GM12874 (cell line): ENCODE measurements at regions not wholly inside any gene's neighbourhood (a gene's known extent, or its start where the extent isn't known, plus 50 kb on each side); places are given as distances from the start of the nearest gene placed in this dataset.
A peak's percentile ranks its signal among the peaks of the same experiment; 100 is the strongest.

ENCODE experiments used
- TF ChIP-seq, protein P1 (sequence below): IDR thresholded peaks from 2 replicates; pipeline ENCODE4 v1.5.1; 2011; ENCODE audit warnings: low read depth, mild to moderate bottlenecking, control low read depth, low read length, moderate library complexity; ENCODE audit not compliant: insufficient read depth

DNA sequence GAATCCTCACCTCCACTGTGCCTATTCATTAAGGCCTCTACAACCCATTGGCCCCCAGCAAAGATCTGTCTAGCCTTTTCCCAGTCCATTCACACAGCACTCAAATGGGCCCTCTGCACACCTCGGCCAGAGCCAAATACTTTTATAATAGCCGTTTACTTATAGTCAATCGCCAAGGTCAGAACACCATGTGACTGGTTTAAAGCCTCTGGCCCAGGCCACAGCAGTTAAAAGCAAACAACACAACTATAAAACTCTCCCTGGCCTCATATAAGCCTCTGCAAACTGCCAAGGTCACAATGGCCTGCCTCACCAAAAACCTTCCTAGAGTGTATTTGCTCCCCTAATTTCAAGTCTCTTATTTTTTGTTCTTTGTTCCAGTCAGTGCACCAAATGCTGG lies 562.6 kb downstream of the CAAP1 start:
- TF ChIP-seq, protein P1, sequence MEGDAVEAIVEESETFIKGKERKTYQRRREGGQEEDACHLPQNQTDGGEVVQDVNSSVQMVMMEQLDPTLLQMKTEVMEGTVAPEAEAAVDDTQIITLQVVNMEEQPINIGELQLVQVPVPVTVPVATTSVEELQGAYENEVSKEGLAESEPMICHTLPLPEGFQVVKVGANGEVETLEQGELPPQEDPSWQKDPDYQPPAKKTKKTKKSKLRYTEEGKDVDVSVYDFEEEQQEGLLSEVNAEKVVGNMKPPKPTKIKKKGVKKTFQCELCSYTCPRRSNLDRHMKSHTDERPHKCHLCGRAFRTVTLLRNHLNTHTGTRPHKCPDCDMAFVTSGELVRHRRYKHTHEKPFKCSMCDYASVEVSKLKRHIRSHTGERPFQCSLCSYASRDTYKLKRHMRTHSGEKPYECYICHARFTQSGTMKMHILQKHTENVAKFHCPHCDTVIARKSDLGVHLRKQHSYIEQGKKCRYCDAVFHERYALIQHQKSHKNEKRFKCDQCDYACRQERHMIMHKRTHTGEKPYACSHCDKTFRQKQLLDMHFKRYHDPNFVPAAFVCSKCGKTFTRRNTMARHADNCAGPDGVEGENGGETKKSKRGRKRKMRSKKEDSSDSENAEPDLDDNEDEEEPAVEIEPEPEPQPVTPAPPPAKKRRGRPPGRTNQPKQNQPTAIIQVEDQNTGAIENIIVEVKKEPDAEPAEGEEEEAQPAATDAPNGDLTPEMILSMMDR: no peak

DNA sequence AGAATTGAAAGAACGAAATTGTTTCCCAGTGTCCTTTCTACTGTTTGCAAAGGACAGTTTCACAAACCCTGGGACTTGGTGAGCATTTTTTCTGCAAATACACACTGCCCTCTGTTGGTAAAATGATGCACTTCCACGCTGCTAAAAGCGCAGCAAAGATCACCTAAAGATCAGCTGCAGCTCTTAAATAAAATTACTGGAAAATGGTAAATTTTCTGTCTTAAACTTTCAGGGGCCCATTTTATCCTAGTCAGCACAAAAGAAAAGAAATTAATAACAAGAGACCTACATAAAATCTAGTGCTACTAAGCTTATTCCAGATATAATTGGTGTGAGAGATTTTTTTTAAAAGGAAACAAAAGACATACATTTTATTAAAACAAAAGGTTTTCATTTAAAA lies 566.0 kb downstream of the CAAP1 start:
- TF ChIP-seq, protein P1: peak; percentile 62

DNA sequence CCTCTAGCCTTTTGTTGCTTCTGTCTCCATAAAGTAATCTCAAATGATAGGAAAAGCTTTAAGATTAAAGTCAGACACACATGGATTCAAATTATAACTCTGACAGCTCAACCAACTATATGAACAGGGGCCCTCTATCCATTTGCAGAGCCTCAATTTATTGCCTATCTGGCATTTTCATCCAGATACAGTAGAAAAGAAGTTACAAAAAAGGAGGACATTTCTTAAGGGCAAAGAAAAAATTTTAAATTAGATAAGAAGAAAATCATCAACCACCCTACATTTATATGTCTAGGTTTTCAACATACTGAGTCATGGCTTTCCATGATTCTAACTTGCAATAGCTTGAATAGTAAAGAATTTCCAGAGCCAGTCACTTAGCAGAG lies 567.2 kb downstream of the CAAP1 start:
- TF ChIP-seq, protein P1: no peak

DNA sequence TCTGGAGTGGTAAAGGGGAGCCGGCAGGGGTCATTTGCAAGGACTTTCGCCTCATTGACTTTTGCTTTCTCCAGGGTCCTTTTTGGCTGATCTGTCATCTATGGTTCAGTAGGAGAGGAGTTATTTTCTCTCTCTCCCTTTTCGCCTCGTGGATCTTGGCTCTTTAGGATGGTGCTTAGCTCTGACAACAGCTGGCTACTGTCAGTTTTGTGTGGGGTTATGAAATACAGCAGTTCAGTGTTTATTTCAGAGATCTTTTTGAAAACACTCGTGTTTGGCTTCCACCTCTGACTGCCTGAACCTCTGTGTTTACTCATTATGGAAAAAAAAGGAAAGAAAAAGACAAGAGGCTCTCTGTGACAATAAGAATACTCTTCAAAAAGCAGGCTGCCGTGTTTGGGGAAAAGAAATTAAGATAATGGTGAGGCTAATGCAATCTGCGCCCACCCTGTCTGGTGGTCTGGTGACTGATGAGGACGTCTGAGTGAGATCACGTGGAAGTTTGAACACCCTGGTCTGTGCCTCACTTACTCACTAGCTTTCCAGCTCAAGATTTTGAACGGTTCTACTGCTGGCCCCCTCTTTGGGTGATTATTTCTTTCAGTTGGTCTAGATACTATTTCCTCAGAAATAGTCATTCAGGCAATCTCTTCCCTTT lies 567.7 kb downstream of the CAAP1 start:
- TF ChIP-seq, protein P1: no peak

DNA sequence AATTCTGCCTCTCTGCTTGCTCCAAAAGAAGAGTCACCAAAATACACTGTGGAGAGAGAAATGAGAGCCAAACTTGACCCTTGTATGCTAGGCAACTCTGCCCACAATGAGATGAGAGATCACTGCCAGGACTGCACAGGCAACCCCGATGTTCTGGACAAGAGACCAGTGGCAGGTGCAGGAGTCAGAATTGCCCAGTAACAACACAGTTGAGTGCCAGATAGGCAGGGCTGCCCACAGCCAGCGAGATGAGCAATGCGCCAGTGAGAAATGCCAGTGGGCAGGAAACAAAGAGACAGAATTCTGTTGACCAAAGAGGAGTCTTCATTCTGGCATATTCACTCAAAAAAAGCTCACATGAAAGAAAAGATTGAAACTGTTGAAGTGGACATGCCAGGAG lies 570.7 kb downstream of the CAAP1 start:
- TF ChIP-seq, protein P1: no peak

DNA sequence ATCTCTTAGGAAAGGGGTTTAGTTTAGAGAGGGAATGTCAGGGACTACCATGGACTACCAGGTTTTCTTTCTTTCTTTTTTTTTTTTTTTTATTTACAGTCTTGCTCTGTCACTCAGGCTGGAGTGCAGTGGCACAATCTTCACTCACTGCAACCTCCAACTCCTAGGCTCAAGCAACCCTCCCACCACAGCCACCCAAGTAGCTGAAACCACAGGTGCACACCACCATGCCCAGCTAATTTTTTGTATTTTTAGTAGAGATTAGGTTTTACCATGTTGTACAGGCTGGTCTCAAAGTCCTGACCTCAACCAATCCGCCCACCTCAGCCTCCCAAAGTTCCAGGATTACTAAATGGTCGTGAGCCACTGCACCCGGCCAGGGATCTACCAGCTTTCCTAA lies 572.7 kb downstream of the CAAP1 start:
- TF ChIP-seq, protein P1: no peak

DNA sequence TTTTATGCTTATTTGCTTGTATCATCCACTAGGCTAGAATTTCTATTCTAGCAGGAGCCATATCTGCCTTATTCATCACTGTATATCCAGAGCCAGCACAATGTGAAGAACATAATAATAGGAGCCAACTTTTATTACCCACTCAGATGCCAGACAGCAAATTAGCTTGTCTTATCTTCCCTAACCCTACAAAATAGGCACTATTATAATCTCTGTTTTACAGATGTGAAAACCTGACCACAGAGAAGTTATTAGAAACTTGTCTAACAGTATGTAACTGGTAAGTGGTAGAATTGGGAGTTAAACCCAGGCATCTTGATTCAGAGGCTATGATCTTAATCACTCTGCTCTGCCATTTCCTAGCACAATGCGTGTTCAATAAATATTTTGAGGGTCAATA lies 579.5 kb downstream of the CAAP1 start:
- TF ChIP-seq, protein P1: no peak
